A673 (cell line): ENCODE measurements at regions not wholly inside any gene's neighbourhood (a gene's known extent, or its start where the extent isn't known, plus 50 kb on each side); places are given as distances from the start of the nearest gene placed in this dataset.

Experiments used
- BruUV-seq: library from RNA; stranded (reverse); fragments of 400-500 nt; replicated peaks from 2 replicates; lab custom pipeline; 2021; lab: Mats Ljungman, UMichigan
- CTCF ChIA-PET: fragments of 300-600 bp; sonication (Branson Sonifier 250); formaldehyde crosslinking; loops from one replicate; lab custom pipeline; 2022; ENCODE audit warnings: antibody characterized with exemption; lab: Charles Lee
- POLR2A ChIA-PET: fragments of 300-600 bp; sonication (Branson Sonifier 250); formaldehyde crosslinking; loops from one replicate; lab custom pipeline; 2022; ENCODE audit warnings: antibody characterized with exemption; ENCODE audit not compliant: low non-redundant PET; lab: Charles Lee
- DNase-seq: peaks from one replicate; pipeline ENCODE4 v3.0.0-alpha.2; 2015; ENCODE audit warnings: low spot score
- H3K27ac ChIP-seq: fragments of 200-600 bp; sonication (generic); 2 replicates; pipeline ENCODE4 v1.5.1; 2016; ENCODE audit warnings: mixed run types, low read depth, mild to moderate bottlenecking, mixed read lengths, antibody characterized with exemption, low read length; ENCODE audit not compliant: poor library complexity, severe bottlenecking
- H3K27me3 ChIP-seq: fragments of 200-600 bp; sonication (generic); replicated peaks from 2 replicates; pipeline ENCODE4 v1.6.1; 2017; ENCODE audit warnings: mixed run types, low read depth, mild to moderate bottlenecking, mixed read lengths, antibody characterized with exemption, low read length; ENCODE audit not compliant: insufficient read depth, poor library complexity
- H3K36me3 ChIP-seq: fragments of 200-600 bp; sonication (generic); 2 replicates; pipeline ENCODE4 v1.6.1; 2016; ENCODE audit warnings: mixed run types, mild to moderate bottlenecking, mixed read lengths, antibody characterized with exemption, low read length; ENCODE audit not compliant: insufficient read depth, poor library complexity, severe bottlenecking
- H3K4me1 ChIP-seq: fragments of 200-600 bp; sonication (generic); 2 replicates; pipeline ENCODE4 v1.6.1; 2017; ENCODE audit warnings: mixed run types, mild to moderate bottlenecking, mixed read lengths, antibody characterized with exemption, low read length; ENCODE audit not compliant: insufficient read depth, poor library complexity, severe bottlenecking
- H3K4me3 ChIP-seq: fragments of 200-600 bp; sonication (generic); 2 replicates; pipeline ENCODE4 v1.5.1; 2016; ENCODE audit warnings: low read depth, mixed run types, mild to moderate bottlenecking, mixed read lengths, low read length; ENCODE audit not compliant: poor library complexity, severe bottlenecking
- H3K9me3 ChIP-seq: fragments of 200-600 bp; sonication (generic); 2 replicates; pipeline ENCODE4 v1.6.1; 2016; ENCODE audit warnings: mixed run types, low read depth, mild to moderate bottlenecking, mixed read lengths, antibody characterized with exemption, low read length; ENCODE audit not compliant: poor library complexity, severe bottlenecking
- EZH2 ChIP-seq: fragments of 200-600 bp; sonication (generic); IDR thresholded peaks from 2 replicates; pipeline ENCODE4 v1.6.1; 2017; ENCODE audit warnings: borderline replicate concordance, low read depth, mild to moderate bottlenecking, mixed read lengths, antibody characterized with exemption, low read length; ENCODE audit not compliant: poor library complexity, severe bottlenecking
- intact Hi-C: fragments of 100-400 bp; cut with micrococcal nuclease; formaldehyde crosslinking; loops from one replicate; pipeline ENCODE4 v1.10.0; 2022; ENCODE audit not compliant: unreplicated experiment
- TF ChIP-seq, protein P1 (sequence below): fragments of 300-800, 200-600 bp; sonication (generic); conservative IDR thresholded peaks from 2 replicates; pipeline ENCODE4 v1.5.1; 2017; ENCODE audit warnings: low read depth, mild to moderate bottlenecking, antibody characterized with exemption, low read length, moderate library complexity, mixed read lengths

DNA sequence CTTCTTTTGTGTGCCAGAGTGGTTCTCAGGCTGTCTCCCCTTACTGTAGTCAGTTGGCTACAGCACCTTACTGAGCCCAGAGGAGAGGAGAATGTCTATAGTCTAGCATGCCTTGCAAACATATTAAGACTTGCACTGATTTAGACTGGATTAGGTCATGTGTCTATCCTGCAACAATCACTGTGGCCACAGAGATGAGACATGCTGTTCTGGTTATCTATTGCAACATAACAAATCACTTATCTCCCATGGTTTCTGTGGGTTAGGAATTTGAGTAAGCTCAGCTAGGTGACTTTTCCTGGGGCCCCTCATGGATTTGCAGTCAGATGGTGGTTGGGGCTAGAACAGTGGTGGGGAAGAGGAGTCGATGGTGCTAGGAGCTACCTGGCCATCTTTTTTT lies 261.3 kb downstream of the SOD2 start:
- H3K9me3 ChIP-seq = peaks cover 9% of the 10 kb centered on the region
- H3K4me3 ChIP-seq = no peak overlapping the region
- no TSS peak for BruUV-seq
- POLR2A ChIA-PET = no interaction called here
- H3K36me3 ChIP-seq = no peaks in the 10 kb centered on the region
- no peak for TF ChIP-seq EZH2
- TF ChIP-seq, protein P1, sequence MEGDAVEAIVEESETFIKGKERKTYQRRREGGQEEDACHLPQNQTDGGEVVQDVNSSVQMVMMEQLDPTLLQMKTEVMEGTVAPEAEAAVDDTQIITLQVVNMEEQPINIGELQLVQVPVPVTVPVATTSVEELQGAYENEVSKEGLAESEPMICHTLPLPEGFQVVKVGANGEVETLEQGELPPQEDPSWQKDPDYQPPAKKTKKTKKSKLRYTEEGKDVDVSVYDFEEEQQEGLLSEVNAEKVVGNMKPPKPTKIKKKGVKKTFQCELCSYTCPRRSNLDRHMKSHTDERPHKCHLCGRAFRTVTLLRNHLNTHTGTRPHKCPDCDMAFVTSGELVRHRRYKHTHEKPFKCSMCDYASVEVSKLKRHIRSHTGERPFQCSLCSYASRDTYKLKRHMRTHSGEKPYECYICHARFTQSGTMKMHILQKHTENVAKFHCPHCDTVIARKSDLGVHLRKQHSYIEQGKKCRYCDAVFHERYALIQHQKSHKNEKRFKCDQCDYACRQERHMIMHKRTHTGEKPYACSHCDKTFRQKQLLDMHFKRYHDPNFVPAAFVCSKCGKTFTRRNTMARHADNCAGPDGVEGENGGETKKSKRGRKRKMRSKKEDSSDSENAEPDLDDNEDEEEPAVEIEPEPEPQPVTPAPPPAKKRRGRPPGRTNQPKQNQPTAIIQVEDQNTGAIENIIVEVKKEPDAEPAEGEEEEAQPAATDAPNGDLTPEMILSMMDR = no peak
- intact Hi-C loops = no loop called here
- DNase-seq = no peak
- H3K27me3 ChIP-seq = no peaks in the 10 kb centered on the region
- no peaks in the 10 kb centered on the region for H3K4me1 ChIP-seq
- CTCF ChIA-PET = no interaction called here
- no peak overlapping the region for H3K27ac ChIP-seq

DNA sequence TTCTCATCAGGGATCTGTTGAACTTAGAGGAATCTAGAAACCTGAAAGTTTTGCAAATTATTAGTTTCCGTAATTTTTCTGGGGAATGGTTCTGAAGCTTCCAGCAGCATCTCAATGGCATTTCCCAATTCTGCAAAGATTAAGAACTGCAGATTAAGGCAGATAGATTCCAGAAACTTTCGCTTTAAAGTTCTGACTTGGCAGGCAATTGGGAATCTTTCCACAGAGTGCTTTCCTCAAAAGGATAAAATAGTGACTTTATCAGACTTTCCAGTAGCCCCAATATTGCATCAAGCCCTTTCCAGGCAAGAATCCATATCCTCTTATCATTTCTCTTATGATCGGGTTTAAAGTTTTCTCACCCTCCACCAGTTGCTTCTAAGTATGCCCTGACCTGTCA lies 261.1 kb downstream of the FNDC1 start:
- no peak for TF ChIP-seq EZH2
- TF ChIP-seq, protein P1 = no peak
- Histone ChIP-seq H3K27ac (no peak overlapping the region), H3K36me3 (no peaks in the 10 kb centered on the region), H3K4me1 (no peaks in the 10 kb centered on the region), H3K4me3 (no peak overlapping the region), H3K9me3 (peaks cover 9% of the 10 kb centered on the region), H3K27me3 (no peaks in the 10 kb centered on the region)
- CTCF ChIA-PET = no interaction called here
- DNase-seq = no peak
- intact Hi-C loops = no loop called here
- BruUV-seq = no TSS peak
- POLR2A ChIA-PET = no interaction called here

DNA sequence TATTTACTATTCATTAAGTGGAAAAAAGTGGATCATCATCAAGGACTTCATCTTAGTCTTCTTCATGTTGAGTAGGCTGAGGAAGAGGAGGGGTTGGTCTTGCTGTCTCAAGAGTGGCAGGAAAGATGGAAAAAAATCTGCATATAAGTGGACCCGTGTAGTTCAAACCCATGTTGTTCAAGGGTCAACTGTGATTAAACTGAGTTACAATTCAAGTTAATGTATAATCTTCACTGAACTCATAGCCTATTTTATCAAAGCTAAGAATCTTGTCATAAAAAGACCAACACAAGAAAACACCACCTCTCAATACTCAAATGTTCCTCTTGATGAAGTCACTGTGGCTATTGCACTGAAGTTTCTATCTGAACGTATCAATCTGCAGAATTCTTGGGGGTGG lies 260.2 kb downstream of the FNDC1 start:
- intact Hi-C loops = no loop called here
- no peak overlapping the region for H3K27ac ChIP-seq
- ChIA-PET POLR2A (no interaction called here), CTCF (no interaction called here)
- H3K27me3 ChIP-seq = no peaks in the 10 kb centered on the region
- H3K4me3 ChIP-seq = no peak overlapping the region
- TF ChIP-seq, protein P1 = no peak
- no peak for TF ChIP-seq EZH2
- no peaks in the 10 kb centered on the region for H3K36me3 ChIP-seq
- DNase-seq = no peak
- no peaks in the 10 kb centered on the region for H3K4me1 ChIP-seq
- peaks cover 9% of the 10 kb centered on the region for H3K9me3 ChIP-seq
- no TSS peak for BruUV-seq
